Activated naive CD8-positive, alpha-beta T cell (primary cell): ENCODE measurements at regions not wholly inside any gene's neighbourhood (a gene's known extent, or its start where the extent isn't known, plus 50 kb on each side); places are given as distances from the start of the nearest gene placed in this dataset.

Experiments
- H3K27ac Mint-ChIP-seq: one replicate; pipeline ENCODE4 v1.8.0; 2021; ENCODE audit warnings: mixed read lengths
- H3K27me3 Mint-ChIP-seq: one replicate; pipeline ENCODE4 v1.8.0; 2021; ENCODE audit warnings: mixed read lengths
- H3K36me3 Mint-ChIP-seq: one replicate; pipeline ENCODE4 v1.8.0; 2021; ENCODE audit warnings: mixed read lengths
- H3K4me1 Mint-ChIP-seq: one replicate; pipeline ENCODE4 v1.8.0; 2021; ENCODE audit warnings: low read depth, mixed read lengths
- H3K4me3 Mint-ChIP-seq: one replicate; pipeline ENCODE4 v1.8.0; 2021; ENCODE audit warnings: mild to moderate bottlenecking, mixed read lengths
- H3K9me3 Mint-ChIP-seq: one replicate; pipeline ENCODE4 v1.8.0; 2021; ENCODE audit warnings: low read depth, mixed read lengths

DNA sequence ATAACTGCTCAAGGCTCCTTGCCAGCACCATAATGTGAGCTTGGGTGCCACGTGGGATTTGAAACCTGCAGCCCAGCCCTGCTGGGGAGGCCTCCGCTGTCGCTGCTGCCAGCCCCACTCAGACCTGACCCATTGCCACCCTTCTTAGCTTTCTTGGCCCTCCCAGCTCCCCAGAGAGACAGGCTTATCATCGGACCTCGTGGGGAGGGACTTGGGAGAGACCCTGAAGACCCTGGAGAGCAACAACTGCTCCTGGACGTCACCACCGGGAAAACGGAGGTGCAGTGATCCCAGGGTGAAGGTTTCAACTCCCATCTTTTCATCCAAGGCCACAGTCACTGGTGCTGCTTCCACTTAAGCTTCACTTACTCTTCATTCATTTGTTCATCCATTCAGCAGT lies 596.1 kb downstream of the PTPRU start:
- Mint-ChIP-seq H3K4me1 (no peaks in the 10 kb centered on the region), H3K27ac (no peak overlapping the region), H3K9me3 (no peaks in the 10 kb centered on the region), H3K27me3 (peaks cover 5% of the 10 kb centered on the region), H3K36me3 (no peaks in the 10 kb centered on the region), H3K4me3 (no peak overlapping the region)

DNA sequence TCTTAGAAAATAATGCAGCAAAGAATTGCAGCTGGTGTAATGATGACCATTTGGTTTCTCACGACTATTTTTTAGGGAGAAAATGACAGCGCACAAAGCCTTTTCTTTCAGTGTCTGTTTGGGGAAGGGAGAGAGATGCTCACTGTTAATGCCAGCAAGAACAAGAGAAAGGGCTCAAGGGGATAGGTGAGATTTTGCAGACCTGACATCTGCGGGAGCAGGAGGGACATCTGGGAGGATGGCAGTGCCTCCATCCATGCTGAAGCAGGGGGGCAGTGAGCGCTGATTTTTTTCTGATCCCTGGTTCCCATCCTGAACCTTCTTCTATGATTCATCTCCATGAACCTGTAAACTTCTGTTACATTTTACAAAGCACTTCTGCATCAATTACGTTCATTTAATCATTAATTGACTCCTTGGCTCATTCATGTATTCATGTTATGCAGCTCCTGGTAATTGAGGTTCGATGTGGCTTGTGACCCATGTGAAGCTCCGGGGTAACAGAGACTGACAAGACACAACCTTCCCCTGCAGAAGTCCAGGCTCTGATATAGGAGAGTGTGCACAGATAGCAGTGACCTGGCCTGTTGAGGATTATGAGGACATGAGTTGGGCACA lies 595.3 kb downstream of the PTPRU start:
- H3K36me3 Mint-ChIP-seq, result no peaks in the 10 kb centered on the region
- no peaks in the 10 kb centered on the region for H3K9me3 Mint-ChIP-seq
- no peaks in the 10 kb centered on the region for H3K4me1 Mint-ChIP-seq
- no peak overlapping the region for H3K4me3 Mint-ChIP-seq
- H3K27me3 Mint-ChIP-seq, result peaks cover 5% of the 10 kb centered on the region
- H3K27ac Mint-ChIP-seq, result no peak overlapping the region

DNA sequence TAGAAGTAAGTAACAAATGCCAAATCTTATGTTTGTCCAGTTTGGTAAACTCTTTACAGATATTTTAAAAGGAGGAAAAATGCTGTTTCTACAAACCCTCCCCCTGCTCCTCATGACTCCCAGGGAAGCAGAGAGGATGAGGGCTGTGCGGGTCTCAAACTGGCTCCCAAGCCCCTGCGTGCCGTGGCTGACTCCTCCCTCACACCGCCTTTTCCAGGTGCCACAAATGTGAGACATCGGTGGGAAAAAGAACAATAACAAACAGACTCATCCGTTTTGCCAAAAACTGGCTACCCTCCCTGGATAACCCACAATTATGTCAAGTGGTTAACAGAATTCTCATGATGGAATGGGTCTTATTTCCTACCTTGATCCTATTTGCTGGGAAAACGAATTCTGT lies 594.6 kb downstream of the PTPRU start:
- Mint-ChIP-seq H3K27me3 (peaks cover 5% of the 10 kb centered on the region), H3K9me3 (no peaks in the 10 kb centered on the region), H3K4me3 (no peak overlapping the region), H3K4me1 (no peaks in the 10 kb centered on the region), H3K27ac (no peak overlapping the region), H3K36me3 (no peaks in the 10 kb centered on the region)

DNA sequence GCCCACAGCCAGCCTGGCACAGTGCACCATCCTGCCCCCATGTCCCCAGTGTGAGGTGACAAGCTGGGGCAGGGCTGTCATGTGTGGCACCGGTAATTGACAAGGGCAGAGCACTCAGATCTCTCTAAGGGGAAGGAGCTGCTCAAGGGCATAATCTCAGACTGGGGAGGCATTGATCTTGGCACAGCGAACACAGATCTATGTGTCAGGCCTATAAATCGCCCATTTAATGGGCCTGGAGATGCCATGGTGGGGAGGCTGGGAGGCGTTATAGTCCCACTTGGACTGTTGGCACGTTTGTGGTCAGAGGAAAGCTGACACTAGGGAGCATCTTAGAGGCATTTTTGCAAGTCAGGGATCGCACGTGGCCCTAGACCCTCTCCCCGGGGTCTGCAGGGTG lies 594.1 kb downstream of the PTPRU start:
- Mint-ChIP-seq H3K9me3 (no peaks in the 10 kb centered on the region), H3K36me3 (no peaks in the 10 kb centered on the region), H3K27ac (no peak overlapping the region), H3K4me3 (no peak overlapping the region), H3K4me1 (no peaks in the 10 kb centered on the region), H3K27me3 (peaks cover 5% of the 10 kb centered on the region)

DNA sequence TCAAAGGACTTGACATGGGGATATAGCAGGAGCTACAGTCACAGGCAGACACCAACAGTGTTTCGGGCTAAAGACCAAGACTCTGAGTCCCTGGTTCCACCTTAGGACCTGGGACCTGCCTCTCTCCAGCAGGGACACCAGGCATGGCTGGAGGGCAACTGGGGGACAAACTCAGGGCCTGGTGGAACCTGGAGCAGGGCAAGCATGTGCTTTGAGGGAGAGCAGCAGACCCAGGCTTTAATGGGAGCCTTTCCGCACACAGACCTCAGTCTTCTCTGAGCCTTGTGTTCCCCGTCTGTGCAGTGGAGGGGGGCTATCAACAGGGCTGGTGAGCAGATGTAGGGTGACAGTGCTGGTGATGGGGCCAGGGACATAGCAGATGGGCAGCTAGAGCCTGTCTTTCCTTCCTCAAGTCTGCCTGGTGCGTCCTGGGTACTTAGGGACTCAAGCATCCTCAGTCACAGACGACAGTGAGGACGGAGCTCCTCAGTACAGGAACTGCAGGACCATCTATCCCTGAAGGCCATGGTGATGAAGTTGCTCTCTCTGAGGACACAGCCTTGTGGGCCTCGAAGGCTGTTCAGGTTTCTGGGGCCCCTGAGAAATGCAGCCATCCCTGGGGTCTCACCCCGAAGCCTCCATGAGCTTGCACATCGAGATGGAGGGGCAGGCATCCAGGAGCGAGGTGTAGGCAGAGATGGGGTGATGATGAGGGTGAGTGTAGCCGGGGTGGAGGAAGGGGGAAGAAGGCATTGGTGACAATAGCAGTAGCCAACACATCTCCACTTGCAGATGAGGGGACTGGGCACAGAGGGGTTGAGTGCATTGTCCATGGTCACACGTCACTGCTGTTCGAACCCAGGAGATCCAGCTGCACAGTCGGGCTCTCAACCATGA lies 593.4 kb downstream of the PTPRU start:
- Mint-ChIP-seq H3K4me3 (no peak overlapping the region), H3K4me1 (no peaks in the 10 kb centered on the region), H3K9me3 (no peaks in the 10 kb centered on the region), H3K27ac (no peak overlapping the region), H3K36me3 (no peaks in the 10 kb centered on the region), H3K27me3 (peaks cover 5% of the 10 kb centered on the region)

DNA sequence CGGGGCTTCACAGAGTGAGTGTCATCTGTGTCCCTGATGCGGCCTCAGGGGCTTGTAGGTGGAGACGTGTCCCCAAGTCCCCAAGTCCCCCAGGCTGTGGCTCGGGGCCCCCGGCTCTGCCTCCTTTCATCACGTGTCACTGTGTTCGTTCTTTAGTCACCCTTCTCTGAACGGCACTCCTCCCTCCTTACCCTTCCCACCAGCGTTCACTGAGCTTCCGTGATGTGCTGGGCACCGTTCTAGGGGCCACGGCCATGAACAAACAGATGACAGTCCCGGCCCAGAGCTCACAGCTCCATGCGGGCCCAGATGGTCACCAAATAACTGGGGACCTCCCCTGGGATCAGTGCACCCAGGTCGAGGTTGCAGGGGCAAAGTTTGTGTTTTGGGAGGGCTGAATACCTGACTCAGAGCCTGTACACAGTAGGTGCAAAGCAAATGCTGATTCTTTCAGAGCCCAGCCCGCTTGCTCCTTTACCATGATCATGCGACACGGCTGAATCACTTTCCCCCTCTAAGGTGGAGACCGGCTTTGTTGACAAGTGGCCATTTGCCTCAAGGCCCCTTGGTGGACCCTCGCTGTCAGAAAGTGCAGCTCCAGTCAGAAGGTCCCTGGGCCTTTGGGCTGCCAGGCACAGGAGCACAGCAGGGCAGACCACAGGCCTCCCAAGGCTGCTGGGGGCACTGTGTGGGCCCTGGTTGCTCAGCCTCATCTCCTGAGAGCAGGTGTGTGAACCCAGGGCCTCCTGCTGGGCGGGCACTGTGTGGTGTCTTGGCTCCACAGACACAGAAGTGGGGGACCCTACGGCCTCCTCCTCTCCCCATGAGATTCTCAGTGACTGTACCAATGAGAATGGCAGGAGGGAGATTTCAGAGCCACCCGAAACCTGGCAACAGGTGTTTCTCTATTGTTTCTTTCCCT lies 592.5 kb downstream of the PTPRU start:
- no peaks in the 10 kb centered on the region for H3K9me3 Mint-ChIP-seq
- H3K4me1 Mint-ChIP-seq, result no peaks in the 10 kb centered on the region
- no peak overlapping the region for H3K27ac Mint-ChIP-seq
- H3K4me3 Mint-ChIP-seq, result no peak overlapping the region
- peaks cover 6% of the 10 kb centered on the region for H3K27me3 Mint-ChIP-seq
- no peaks in the 10 kb centered on the region for H3K36me3 Mint-ChIP-seq

DNA sequence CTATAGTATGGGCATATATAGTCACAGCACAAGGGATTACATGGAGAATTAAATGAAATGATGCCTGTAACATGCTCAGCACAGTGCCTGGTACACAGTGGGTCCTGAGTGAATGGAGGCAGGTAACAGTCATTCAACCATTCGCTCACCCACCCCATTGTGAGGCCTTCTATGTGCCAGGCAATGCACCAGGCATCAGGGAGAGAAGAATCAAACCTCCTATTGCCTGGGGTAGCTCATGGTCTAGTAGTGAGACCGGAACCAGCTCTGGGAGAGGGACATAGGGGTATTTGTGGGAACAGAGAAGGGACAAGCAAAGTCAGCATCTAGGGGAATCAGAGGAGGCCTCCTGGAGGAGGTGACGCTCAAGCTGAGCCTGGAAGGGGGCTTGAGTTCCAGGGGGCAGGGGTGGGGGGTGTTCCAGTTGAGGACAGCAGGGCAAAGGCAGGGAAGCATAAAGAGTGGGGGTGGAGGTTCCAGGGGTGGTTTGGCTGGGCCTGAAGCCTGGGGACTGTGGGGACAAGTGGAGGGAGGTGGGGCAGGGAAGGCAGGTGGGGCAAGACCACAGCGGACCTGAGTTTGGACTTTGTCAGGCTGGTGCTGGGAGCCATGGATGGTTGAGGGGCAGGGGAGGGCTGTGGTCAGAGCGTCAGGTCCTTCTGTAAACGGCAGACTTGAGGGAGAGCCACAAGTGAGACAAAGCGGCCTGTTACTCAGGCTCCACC lies 591.6 kb downstream of the PTPRU start:
- Mint-ChIP-seq H3K36me3 (no peaks in the 10 kb centered on the region), H3K9me3 (no peaks in the 10 kb centered on the region), H3K4me3 (no peak overlapping the region), H3K27ac (no peak overlapping the region), H3K4me1 (no peaks in the 10 kb centered on the region), H3K27me3 (peaks cover 9% of the 10 kb centered on the region)

DNA sequence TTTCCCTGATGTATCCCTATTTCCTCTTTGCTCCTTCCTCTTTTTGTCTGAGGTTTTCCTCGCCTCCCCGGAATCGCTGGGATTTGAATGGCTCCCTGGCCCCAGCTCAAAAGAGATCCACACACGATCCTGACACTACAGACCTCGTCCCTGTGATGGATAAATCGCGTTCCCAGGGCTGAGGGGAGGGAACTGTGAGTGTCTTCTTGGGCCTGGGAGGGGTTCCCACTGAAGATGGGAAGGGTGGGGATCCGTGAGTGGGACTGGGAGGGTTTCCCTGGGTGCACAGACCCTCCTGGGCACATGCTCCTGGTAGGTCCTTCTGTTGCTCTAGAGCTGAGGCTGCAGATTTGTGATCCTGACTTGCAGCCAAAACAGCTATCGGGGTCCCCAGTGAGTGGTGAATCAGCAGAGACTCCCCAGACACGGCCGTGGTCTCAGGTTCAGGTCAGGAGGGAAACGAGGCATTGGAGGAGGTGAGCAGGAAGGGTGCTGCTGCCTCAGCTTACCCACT lies 591.0 kb downstream of the PTPRU start:
- no peaks in the 10 kb centered on the region for H3K9me3 Mint-ChIP-seq
- H3K27me3 Mint-ChIP-seq, result peaks cover 13% of the 10 kb centered on the region
- no peak overlapping the region for H3K4me3 Mint-ChIP-seq
- no peaks in the 10 kb centered on the region for H3K4me1 Mint-ChIP-seq
- H3K36me3 Mint-ChIP-seq, result no peaks in the 10 kb centered on the region
- H3K27ac Mint-ChIP-seq, result no peak overlapping the region

DNA sequence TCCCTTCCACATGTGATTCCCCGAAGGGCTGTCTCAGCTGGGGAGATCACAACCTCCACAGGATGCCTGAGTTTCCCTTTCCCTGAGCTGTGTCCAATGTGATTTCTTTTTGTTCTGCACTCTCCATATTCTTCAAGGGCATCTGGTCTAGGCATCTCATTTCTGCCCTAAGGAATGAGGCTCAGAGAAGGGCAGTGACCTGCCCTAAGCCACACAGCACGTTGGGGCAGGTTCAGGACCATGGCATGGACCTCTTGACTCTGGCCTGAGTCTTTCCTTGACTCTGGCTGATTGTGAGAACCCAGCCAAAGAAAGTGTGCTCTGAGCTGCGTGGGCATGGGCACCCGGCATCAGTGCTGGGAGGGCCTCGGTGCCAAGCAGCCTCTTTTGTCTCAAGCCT lies 590.3 kb downstream of the PTPRU start:
- Mint-ChIP-seq H3K4me3 (no peak overlapping the region), H3K27me3 (peaks cover 13% of the 10 kb centered on the region), H3K27ac (no peak overlapping the region), H3K4me1 (no peaks in the 10 kb centered on the region), H3K36me3 (no peaks in the 10 kb centered on the region), H3K9me3 (no peaks in the 10 kb centered on the region)

DNA sequence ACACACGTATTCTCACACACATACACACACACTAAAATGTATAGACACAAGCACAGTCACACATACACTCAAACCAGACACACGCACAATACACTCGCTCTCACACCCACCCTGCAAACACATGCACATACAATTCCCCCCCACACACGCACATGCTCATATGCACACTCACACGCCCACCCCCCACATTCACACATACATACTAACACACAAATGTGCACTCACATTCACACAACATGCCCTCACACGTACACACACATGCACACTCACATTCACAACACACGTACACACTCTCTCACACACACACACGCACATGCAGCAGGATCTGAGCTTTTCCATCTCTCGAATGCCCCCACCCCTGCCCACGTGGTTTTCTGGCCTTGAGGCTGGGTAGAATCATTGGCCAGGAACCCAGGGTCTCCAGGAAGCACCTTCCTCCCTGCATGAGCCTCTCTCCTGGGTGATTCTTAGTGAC lies 589.7 kb downstream of the PTPRU start:
- H3K9me3 Mint-ChIP-seq, result no peaks in the 10 kb centered on the region
- peaks cover 19% of the 10 kb centered on the region for H3K27me3 Mint-ChIP-seq
- no peaks in the 10 kb centered on the region for H3K4me1 Mint-ChIP-seq
- H3K36me3 Mint-ChIP-seq, result no peaks in the 10 kb centered on the region
- no peak overlapping the region for H3K4me3 Mint-ChIP-seq
- no peak overlapping the region for H3K27ac Mint-ChIP-seq

DNA sequence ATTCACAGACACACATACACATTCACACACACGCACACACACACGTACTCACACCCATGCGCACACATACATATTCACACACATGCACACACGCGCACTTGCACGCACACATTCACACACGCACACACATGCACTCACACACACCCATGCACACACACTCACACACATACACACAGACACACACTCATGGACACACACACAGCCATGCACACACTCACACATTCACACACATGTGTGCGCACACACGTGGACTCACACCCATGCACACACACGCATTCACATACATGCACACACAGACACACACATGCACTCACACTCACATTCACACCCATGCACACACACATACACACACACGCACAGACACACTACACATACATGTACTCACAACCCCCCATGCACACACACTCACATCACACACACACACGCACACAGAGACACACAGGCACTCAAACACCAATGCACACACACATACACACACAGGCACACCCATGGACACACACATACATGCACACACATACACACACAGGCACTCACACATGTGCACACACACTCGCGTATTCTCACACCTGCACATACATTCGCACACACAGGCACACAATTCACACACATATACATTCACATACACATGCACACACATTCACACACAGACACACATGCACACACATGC lies 589.1 kb downstream of the PTPRU start:
- Mint-ChIP-seq H3K9me3 (no peaks in the 10 kb centered on the region), H3K27ac (no peak overlapping the region), H3K36me3 (no peaks in the 10 kb centered on the region), H3K4me3 (no peak overlapping the region), H3K27me3 (peaks cover 20% of the 10 kb centered on the region), H3K4me1 (no peaks in the 10 kb centered on the region)

DNA sequence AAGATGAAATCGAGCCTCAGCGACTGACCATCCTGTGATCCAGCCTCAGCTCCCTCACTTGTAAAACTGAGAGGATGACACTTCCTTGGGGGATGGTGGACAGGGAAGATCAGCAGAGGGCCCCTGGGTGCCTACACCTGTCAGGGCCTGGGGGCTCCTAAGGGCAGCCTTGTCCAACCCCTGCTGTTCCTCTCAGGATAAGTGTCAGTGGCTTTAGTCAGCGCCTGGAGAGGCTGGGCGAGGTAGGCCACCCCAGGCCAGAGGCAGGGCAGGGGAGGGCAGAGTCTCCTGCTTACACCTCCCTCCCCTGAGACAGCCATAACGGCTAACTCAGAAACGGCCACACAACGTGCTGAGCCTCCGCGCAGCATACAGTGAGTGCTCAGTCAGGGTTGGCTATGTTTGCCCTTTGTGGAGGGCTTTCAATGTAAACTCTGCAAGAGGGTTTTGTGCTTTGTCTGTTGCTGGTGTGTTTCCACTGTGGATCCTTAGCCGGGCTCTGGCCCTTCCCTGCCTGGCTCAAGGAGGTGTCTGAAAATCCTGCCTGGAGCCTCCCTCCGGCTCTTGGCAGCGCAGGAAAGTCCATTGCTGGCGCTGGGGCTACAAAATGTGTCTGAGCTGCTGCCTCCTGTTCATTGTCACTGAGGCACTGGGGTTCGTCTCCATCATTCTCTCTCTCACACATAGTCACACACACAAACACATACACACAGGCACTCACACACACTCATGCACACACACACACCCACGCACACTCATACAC lies 588.4 kb downstream of the PTPRU start:
- H3K4me3 Mint-ChIP-seq, result no peak overlapping the region
- H3K27me3 Mint-ChIP-seq, result peaks cover 26% of the 10 kb centered on the region
- no peaks in the 10 kb centered on the region for H3K9me3 Mint-ChIP-seq

DNA sequence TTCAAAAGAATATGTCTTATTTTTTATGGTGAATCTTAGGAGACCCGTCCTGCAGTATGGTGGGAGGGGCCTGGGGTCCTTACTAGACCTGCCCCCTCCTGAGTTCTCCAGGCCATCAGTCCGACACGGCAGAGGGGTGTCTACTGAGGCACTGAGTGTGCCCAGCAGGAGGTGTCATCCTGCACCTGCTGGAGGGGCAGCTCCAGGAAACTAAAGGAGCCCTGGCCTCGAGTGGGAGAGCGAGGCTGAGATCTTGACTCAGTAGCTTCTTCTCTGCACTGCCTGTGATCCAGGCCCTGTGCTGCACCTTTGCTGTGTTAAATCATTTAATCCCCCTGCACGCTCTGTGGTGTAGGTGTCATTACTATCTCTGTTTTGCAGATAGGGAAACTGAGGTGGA lies 587.7 kb downstream of the PTPRU start:
- no peaks in the 10 kb centered on the region for H3K9me3 Mint-ChIP-seq
- H3K27ac Mint-ChIP-seq, result no peak overlapping the region
- H3K4me3 Mint-ChIP-seq, result no peak overlapping the region
- H3K36me3 Mint-ChIP-seq, result no peaks in the 10 kb centered on the region
- H3K27me3 Mint-ChIP-seq, result peaks cover 29% of the 10 kb centered on the region
- H3K4me1 Mint-ChIP-seq, result no peaks in the 10 kb centered on the region

More for the DNA sequence above, 588.4 kb downstream of the PTPRU start:
- Mint-ChIP-seq H3K4me1 (no peaks in the 10 kb centered on the region), H3K36me3 (no peaks in the 10 kb centered on the region), H3K27ac (no peak overlapping the region)
